DOHH2 (cell line): ENCODE measurements at regions not wholly inside any gene's neighbourhood (a gene's known extent, or its start where the extent isn't known, plus 50 kb on each side); places are given as distances from the start of the nearest gene placed in this dataset.

Experiments used
- EZH2phosphoT487 ChIP-seq: fragments of 200-600 bp; sonication (generic); IDR thresholded peaks from 2 replicates; pipeline ENCODE4 v1.6.1; 2017; ENCODE audit warnings: borderline replicate concordance, mild to moderate bottlenecking, antibody characterized with exemption, low read length, moderate library complexity, mixed read lengths
- TF ChIP-seq, protein P1 (sequence below): fragments of 200-600 bp; sonication (generic); IDR thresholded peaks from one replicate; pipeline ENCODE4 v1.5.1; 2014; ENCODE audit warnings: antibody characterized with exemption, mild to moderate bottlenecking, low read depth, low read length; ENCODE audit not compliant: poor library complexity, severe bottlenecking

GRCh38 chr3:161940621-161940965, 444.0 kb downstream of the OTOL1 start:
- TF ChIP-seq, protein P1, sequence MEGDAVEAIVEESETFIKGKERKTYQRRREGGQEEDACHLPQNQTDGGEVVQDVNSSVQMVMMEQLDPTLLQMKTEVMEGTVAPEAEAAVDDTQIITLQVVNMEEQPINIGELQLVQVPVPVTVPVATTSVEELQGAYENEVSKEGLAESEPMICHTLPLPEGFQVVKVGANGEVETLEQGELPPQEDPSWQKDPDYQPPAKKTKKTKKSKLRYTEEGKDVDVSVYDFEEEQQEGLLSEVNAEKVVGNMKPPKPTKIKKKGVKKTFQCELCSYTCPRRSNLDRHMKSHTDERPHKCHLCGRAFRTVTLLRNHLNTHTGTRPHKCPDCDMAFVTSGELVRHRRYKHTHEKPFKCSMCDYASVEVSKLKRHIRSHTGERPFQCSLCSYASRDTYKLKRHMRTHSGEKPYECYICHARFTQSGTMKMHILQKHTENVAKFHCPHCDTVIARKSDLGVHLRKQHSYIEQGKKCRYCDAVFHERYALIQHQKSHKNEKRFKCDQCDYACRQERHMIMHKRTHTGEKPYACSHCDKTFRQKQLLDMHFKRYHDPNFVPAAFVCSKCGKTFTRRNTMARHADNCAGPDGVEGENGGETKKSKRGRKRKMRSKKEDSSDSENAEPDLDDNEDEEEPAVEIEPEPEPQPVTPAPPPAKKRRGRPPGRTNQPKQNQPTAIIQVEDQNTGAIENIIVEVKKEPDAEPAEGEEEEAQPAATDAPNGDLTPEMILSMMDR = no peak
- TF ChIP-seq EZH2phosphoT487 = no peak
